SK-N-SH (cell line): ENCODE measurements at regions not wholly inside any gene's neighbourhood (a gene's known extent, or its start where the extent isn't known, plus 50 kb on each side); places are given as distances from the start of the nearest gene placed in this dataset.
"Not testable (repeated sequence)": the region's sequence is repeated elsewhere in the genome, so short reads cannot be mapped to it uniquely, and the experiment has no call there.

Experiments
- CTCF ChIA-PET: fragments of 300-600, 350-600 bp; formaldehyde crosslinking; extraction: SDS; loops from one replicate; lab custom pipeline; 2021; lab: Yijun Ruan, JAX
- POLR2A ChIA-PET: fragments of 350-600 bp; sonication (Branson Sonifier 250); formaldehyde crosslinking; extraction: SDS; loops from one replicate; lab custom pipeline; 2020; ENCODE audit warnings: antibody characterized with exemption, inconsistent platforms; lab: Yijun Ruan, JAX
- DNase-seq: peaks from one replicate; pipeline ENCODE4 v3.0.0; 2012
- H2AFZ ChIP-seq: fragments of 200-600 bp; sonication (generic); 2 replicates; pipeline ENCODE4 v1.8.1; 2016; ENCODE audit warnings: antibody characterized with exemption, mild to moderate bottlenecking, low read depth
- H3F3A ChIP-seq: fragments of 200-600 bp; sonication (generic); replicated peaks from 2 replicates; pipeline ENCODE3; 2016; ENCODE audit warnings: antibody characterized with exemption, mild to moderate bottlenecking; ENCODE audit not compliant: insufficient read depth
- H3K27ac ChIP-seq, 2 experiments: fragments of 200-500 bp in 1 of 2; fragments of 200-600 bp in 1 of 2; sonication (Bioruptor generic) in 1 of 2; sonication (generic), shearing (Covaris generic) in 1 of 2; 2 replicates each; pipeline versions ENCODE4 v1.5.1 to v1.6.1; 2014 to 2016; ENCODE audit warnings: low read depth in 2 of 2, inconsistent platforms in 1 of 2, low read length in 1 of 2, mild to moderate bottlenecking in 1 of 2, mixed read lengths in 1 of 2
- H3K27me3 ChIP-seq: fragments of 200-600 bp; sonication (generic), shearing (Covaris generic); 2 replicates; pipeline ENCODE4 v1.6.1; 2016; ENCODE audit warnings: mixed run types; ENCODE audit not compliant: insufficient read depth
- H3K36me3 ChIP-seq, 2 experiments: fragments of 200-500 bp in 1 of 2; fragments of 200-600 bp in 1 of 2; sonication (Bioruptor generic) in 1 of 2; sonication (generic) in 1 of 2; replicated peaks in 1 of 2; 2 replicates each; pipeline versions ENCODE3 to v1.5.1; 2014 to 2016; ENCODE audit warnings: low read length in 1 of 2, mild to moderate bottlenecking in 1 of 2; ENCODE audit not compliant: insufficient read depth in 2 of 2, control insufficient read depth in 1 of 2
- H3K4me1 ChIP-seq, 2 experiments: fragments of 200-500 bp in 1 of 2; fragments of 200-600 bp in 1 of 2; sonication (Bioruptor generic) in 1 of 2; sonication (generic), shearing (Covaris generic) in 1 of 2; 2 replicates each; pipeline versions ENCODE4 v1.5.1 to v1.6.1; 2014 to 2016; ENCODE audit warnings: low read depth in 1 of 2, low read length in 1 of 2, mixed run types in 1 of 2; ENCODE audit not compliant: insufficient read depth in 2 of 2, control insufficient read depth in 1 of 2
- H3K4me2 ChIP-seq: fragments of 200-600 bp; sonication (generic), shearing (Covaris generic); 2 replicates; pipeline ENCODE4 v1.6.1; 2017; ENCODE audit warnings: mixed run types
- H3K4me3 ChIP-seq, 2 experiments: fragments of 200-500 bp in 1 of 2; fragments of 200-600 bp in 1 of 2; sonication (Bioruptor generic) in 1 of 2; sonication (generic), shearing (Covaris generic) in 1 of 2; 2 replicates each; pipeline versions ENCODE4 v1.5.1 to v1.8.1; 2014 to 2016; ENCODE audit warnings: low read depth in 2 of 2, inconsistent platforms in 1 of 2, low read length in 1 of 2, mild to moderate bottlenecking in 1 of 2, mixed read lengths in 1 of 2, moderate library complexity in 1 of 2
- H3K79me2 ChIP-seq: fragments of 200-600 bp; sonication (generic); 2 replicates; pipeline ENCODE4 v1.8.1; 2017; ENCODE audit warnings: mild to moderate bottlenecking; ENCODE audit not compliant: insufficient read depth
- H3K9ac ChIP-seq: fragments of 200-600 bp; sonication (generic); 2 replicates; pipeline ENCODE4 v1.6.1; 2017; ENCODE audit warnings: mixed run types
- H3K9me2 ChIP-seq: fragments of 200-600 bp; sonication (generic); 2 replicates; pipeline ENCODE4 v1.6.1; 2017; ENCODE audit warnings: mixed run types
- H3K9me3 ChIP-seq: fragments of 200-600 bp; sonication (generic); 2 replicates; pipeline ENCODE4 v1.6.1; 2017; ENCODE audit warnings: mixed run types, mild to moderate bottlenecking, moderate library complexity
- H4K20me1 ChIP-seq: fragments of 200-600 bp; sonication (generic); 2 replicates; pipeline ENCODE4 v1.6.1; 2017; ENCODE audit warnings: mild to moderate bottlenecking, mixed run types; ENCODE audit not compliant: insufficient read depth
- CTCF ChIP-seq: fragments of 200-600 bp; sonication (generic); IDR thresholded peaks from 2 replicates; pipeline ENCODE4 v1.6.1; 2017; ENCODE audit warnings: antibody characterized with exemption, mild to moderate bottlenecking, moderate library complexity
- EP300 ChIP-seq, 2 experiments: IDR thresholded peaks; 2 replicates each; pipeline versions ENCODE4 v1.4.0 to v1.6.1; 2012; ENCODE audit warnings: borderline replicate concordance in 1 of 2, low read depth in 1 of 2, low read length in 1 of 2
- EZH2phosphoT487 ChIP-seq: fragments of 200-600 bp; sonication (generic); IDR thresholded peaks from 2 replicates; pipeline ENCODE4 v1.6.1; 2017; ENCODE audit warnings: low read depth, mixed run types, mild to moderate bottlenecking, antibody characterized with exemption, moderate library complexity, borderline replicate concordance
- FOXJ3 ChIP-seq: sonication (generic); formaldehyde crosslinking; IDR thresholded peaks from 2 replicates; pipeline ENCODE4 v1.5.1; 2020; ENCODE audit warnings: mild to moderate bottlenecking, missing genetic modification reagents
- FOXM1 ChIP-seq: IDR thresholded peaks from 2 replicates; pipeline ENCODE4 v1.4.0; 2012; ENCODE audit warnings: low read depth, mild to moderate bottlenecking
- GABPA ChIP-seq: IDR thresholded peaks from 2 replicates; pipeline ENCODE4 v1.4.0; 2012; ENCODE audit warnings: low read depth, mild to moderate bottlenecking
- GATA2 ChIP-seq: sonication (generic); formaldehyde crosslinking; IDR thresholded peaks from 2 replicates; pipeline ENCODE4 v1.5.0; 2020; ENCODE audit warnings: mild to moderate bottlenecking, missing genetic modification reagents
- IRF3 ChIP-seq: fragments of 150-350 bp; IDR thresholded peaks from 2 replicates; pipeline ENCODE4 v1.6.1; 2016; ENCODE audit warnings: mild to moderate bottlenecking, low read depth, low read length
- JUND ChIP-seq: IDR thresholded peaks from 2 replicates; pipeline ENCODE4 v1.4.0; 2012
- MAX ChIP-seq: IDR thresholded peaks from 2 replicates; pipeline ENCODE4 v1.4.0; 2012; ENCODE audit warnings: low read depth
- MEF2A ChIP-seq: IDR thresholded peaks from 2 replicates; pipeline ENCODE4 v1.4.0; 2012; ENCODE audit warnings: low read depth, borderline replicate concordance
- MXI1 ChIP-seq: IDR thresholded peaks from 2 replicates; pipeline ENCODE4 v1.6.1; 2012; ENCODE audit warnings: mild to moderate bottlenecking, low read depth, low read length, improper control_type of control experiment
- NFIC ChIP-seq: IDR thresholded peaks from 2 replicates; pipeline ENCODE4 v1.4.0; 2012; ENCODE audit warnings: borderline replicate concordance
- NRF1 ChIP-seq: IDR thresholded peaks from 2 replicates; pipeline ENCODE4 v1.6.1; 2012; ENCODE audit warnings: low read depth, mild to moderate bottlenecking, low read length
- PBX3 ChIP-seq: IDR thresholded peaks from 2 replicates; pipeline ENCODE4; 2012
- RAD21 ChIP-seq: IDR thresholded peaks from 2 replicates; pipeline ENCODE4 v1.6.1; 2012; ENCODE audit warnings: mild to moderate bottlenecking, low read length
- REST ChIP-seq: IDR thresholded peaks from 2 replicates; pipeline ENCODE4 v1.6.1; 2012; ENCODE audit warnings: mild to moderate bottlenecking, low read depth, low read length, moderate library complexity
- RXRA ChIP-seq: IDR thresholded peaks from 2 replicates; pipeline ENCODE4 v1.4.0; 2012; ENCODE audit warnings: low read depth, mild to moderate bottlenecking, borderline replicate concordance
- SIN3A ChIP-seq: IDR thresholded peaks from 2 replicates; pipeline ENCODE4 v1.6.1; 2012; ENCODE audit warnings: low read depth, mild to moderate bottlenecking, low read length, moderate library complexity, borderline replicate concordance
- TAF1 ChIP-seq: IDR thresholded peaks from 2 replicates; pipeline ENCODE4 v1.6.1; 2012; ENCODE audit warnings: low read depth, mild to moderate bottlenecking, low read length, moderate library complexity, borderline replicate concordance
- TCF12 ChIP-seq: IDR thresholded peaks from 2 replicates; pipeline ENCODE4 v1.4.0; 2012
- TEAD4 ChIP-seq: IDR thresholded peaks from 2 replicates; pipeline ENCODE4 v1.4.0; 2012; ENCODE audit warnings: mild to moderate bottlenecking, borderline replicate concordance; ENCODE audit not compliant: insufficient read depth
- USF1 ChIP-seq: IDR thresholded peaks from 2 replicates; pipeline ENCODE4 v1.4.0; 2012; ENCODE audit warnings: low read depth, borderline replicate concordance
- YY1 ChIP-seq: IDR thresholded peaks from 2 replicates; pipeline ENCODE4 v1.4.0; 2012; ENCODE audit warnings: low read depth, mild to moderate bottlenecking
- WGBS: methylation state at CpG from one replicate; pipeline ENCODE4 v1.1.6; 2017; ENCODE audit warnings: low lambda C conversion rate; 5-methylcytosine and 5-hydroxymethylcytosine counted together

GRCh38 chr4:174047363-174047762 lies 236.1 kb downstream of the FBXO8 start (continued):
- TF ChIP-seq CTCF: no peak
- peak; percentile 12; the same call in 1 of the 2 replicates for TF ChIP-seq TCF12
- peak; percentile 89 for TF ChIP-seq GATA2
- 0 out of 2 replicates have a peak, but pooled peaks have one; percentile 18 for TF ChIP-seq TEAD4
- peak in 1 of 2 experiments; percentile 94; a peak in 2 of 4 replicates for TF ChIP-seq EP300 (IDR thresholded peaks at IDR 0.05; ENCODE audit: borderline replicate concordance in 1 of 2, low read depth in 1 of 2, low read length in 1 of 2)
- no peak for TF ChIP-seq YY1
- TF ChIP-seq TAF1: no peak
- TF ChIP-seq MXI1: no peak
- TF ChIP-seq JUND: no peak
- peak; percentile 27; the same call in 1 of the 2 replicates for TF ChIP-seq RAD21
- no peak for TF ChIP-seq RXRA
- TF ChIP-seq REST: no peak
- TF ChIP-seq EZH2phosphoT487: no peak
- no peak for TF ChIP-seq IRF3
- TF ChIP-seq NRF1: no peak
- no peak for TF ChIP-seq MAX
- TF ChIP-seq FOXM1: no peak
- no peak for TF ChIP-seq PBX3
- TF ChIP-seq FOXJ3 (CRISPR knock-in tag): peak; percentile 40; the same call in 1 of the 2 replicates
- no peak for TF ChIP-seq MEF2A
- TF ChIP-seq SIN3A: no peak
- no peak for TF ChIP-seq NFIC
- no peak for TF ChIP-seq USF1
- TF ChIP-seq GABPA: no peak

GRCh38 chr4:174045829-174046228 lies 237.6 kb downstream of the FBXO8 start:
- H3K4me2 ChIP-seq, H4K20me1 ChIP-seq, H3F3A ChIP-seq, H3K9me3 ChIP-seq, H3K27ac ChIP-seq, H3K27me3 ChIP-seq, H3K9ac ChIP-seq, H3K4me3 ChIP-seq, H2AFZ ChIP-seq, CTCF ChIA-PET, DNase-seq, H3K36me3 ChIP-seq, POLR2A ChIA-PET, H3K9me2 ChIP-seq, H3K79me2 ChIP-seq: not testable (repeated sequence)
- 80% methylated on average over 2 of the region's 2 CpGs for WGBS
- peaks cover 0 to 12% of the 10 kb centered on the region in 2 experiments; a peak in 2 of 4 replicates for H3K4me1 ChIP-seq
